HG02973 (cell line): ENCODE measurements at regions not wholly inside any gene's neighbourhood (a gene's known extent, or its start where the extent isn't known, plus 50 kb on each side); places are given as distances from the start of the nearest gene placed in this dataset.

ENCODE experiments used
- ATAC-seq: cut with Tn5 transposase; IDR thresholded peaks from one replicate; pipeline ENCODE4 v1.9.1; 2021; ENCODE audit warnings: moderate library complexity; ENCODE audit not compliant: unreplicated experiment

DNA sequence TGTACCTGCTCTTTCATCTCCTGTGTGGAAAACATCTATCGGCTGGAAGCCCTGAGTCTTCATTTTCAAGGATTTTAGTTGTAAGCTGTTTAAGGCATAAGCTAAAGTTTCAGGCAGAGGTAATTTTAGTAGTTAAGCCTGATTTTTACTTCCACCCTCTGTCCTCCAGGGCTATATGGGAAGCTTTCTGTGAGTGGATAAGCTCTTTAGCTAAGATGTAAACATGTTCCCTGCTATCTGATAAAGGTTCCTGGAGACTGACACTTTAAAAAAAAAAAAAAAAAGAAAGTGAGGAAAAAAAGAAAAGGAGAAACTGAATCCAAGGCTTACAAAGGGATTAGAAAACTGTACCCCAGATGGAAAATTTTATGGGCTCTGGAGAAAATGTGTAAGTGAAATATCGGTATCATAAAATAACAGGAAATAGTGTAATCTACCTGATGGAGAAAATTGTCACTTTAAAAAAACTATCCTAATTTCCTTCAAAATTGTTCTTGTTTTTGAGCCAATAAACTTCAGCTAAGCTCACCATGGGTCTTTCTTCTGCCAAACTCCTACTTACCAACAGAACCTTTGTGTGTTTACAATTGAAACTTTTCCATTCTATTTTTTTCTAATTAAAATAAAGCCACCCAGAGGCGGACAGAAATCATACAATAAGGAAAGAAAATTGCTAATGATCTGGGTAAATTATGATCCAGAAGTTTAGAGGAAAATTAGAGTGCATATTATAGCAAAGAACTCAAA, 180.5 kb downstream of the TGFB2 start:
- no peak for ATAC-seq

DNA sequence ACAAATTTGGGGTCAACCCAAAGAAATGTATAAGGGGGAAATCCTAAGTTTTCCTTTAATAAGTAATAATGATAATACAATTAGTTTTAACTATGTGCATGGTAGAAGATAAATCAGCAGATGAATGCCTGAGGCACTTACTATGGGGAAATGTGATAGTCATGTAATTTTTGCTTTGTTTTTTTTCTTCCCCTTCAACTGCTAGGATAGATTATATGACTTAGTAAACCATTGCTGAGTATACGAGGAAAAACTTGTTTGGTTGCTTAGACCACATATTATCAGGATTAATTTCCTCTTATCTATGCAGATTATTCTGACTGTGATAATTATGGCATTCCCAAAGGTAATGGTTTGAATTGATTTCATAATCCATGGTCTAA, 181.1 kb downstream of the TGFB2 start:
- ATAC-seq = no peak

GRCh38 chr1:218527737-218528136, 182.6 kb downstream of the TGFB2 start:
- no peak for ATAC-seq

DNA sequence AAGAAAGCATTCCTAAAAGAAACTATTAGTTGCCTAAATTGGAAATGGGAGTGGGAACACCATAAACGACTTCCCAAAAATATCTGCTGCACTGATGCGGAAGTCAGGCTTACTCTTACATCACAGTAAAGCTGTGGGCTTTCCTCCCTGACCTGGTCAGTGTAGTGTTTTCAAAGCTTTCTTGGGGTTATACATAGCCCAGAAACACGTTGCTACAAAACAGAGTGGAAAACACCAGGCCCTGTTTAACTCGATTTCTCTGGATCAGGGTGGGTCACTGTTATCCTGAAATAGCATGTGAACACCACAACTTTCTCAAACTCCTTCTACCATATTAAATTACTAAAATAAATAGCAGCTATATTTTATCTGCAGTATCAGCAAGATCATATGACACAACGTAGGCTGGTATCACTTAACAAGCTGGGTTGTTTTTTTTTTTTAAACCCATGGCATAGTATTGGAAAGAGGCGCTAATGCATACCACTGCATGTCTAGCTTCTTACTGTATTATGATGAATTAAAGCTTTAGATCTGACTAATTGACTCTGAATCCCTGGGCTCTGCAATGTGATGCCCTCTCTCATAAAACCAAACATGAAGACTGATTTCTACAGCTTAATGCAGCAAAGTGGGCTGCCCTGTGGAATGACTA, 184.6 kb downstream of the TGFB2 start:
- ATAC-seq = no peak

DNA sequence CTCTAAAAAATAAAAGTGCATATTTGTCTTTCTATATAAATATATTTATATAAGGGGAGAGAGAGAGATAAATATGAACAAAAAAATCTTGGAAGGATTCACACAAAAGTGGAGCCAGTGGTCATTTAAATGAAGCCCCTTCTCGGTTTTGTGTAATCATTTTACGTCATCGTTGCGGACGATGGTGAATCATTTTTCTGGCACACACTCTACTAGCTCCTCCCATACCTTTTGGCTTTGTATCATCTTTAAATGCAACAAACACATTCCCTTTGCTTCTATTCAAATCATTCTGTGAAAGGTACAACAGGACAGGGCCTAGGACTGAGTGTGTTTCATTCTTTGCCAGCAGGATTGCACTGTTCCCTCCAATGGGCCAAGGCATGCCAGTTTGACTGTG, 186.8 kb downstream of the TGFB2 start:
- no peak for ATAC-seq

DNA sequence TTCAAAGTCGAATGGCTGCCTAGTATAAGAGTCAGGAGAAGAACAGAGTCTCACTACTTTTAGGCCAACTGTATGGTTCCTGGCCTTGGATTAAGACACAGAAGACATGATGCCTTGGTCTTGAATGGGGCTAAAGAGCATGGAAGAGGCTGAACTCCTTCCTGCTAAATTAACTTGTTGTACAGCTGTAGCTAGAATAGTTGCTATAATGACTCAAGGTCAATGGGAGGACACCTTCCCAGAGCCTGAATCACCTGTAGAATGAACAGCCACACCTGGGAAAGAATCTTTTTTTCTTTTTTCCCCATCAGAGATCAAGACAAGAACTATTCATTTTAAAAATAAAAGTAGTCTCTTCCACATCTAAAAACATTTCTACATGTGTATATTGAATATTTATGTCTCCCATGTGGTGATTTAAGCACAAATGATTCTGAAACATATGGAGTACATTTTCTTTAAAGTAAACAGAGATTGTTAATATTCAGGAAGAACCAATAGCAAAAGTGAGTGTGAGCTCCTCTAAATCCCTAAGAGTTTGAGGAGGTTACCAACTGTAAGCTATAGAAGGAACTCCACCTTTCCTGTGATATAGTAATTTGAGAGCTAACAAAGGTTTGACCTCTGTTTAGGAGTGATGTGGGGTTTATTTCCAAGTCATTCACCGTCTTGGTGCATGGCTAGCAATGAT, 191.3 kb downstream of the TGFB2 start:
- ATAC-seq = no peak

GRCh38 chr1:218537122-218537913, 192.2 kb downstream of the TGFB2 start:
- no peak for ATAC-seq

DNA sequence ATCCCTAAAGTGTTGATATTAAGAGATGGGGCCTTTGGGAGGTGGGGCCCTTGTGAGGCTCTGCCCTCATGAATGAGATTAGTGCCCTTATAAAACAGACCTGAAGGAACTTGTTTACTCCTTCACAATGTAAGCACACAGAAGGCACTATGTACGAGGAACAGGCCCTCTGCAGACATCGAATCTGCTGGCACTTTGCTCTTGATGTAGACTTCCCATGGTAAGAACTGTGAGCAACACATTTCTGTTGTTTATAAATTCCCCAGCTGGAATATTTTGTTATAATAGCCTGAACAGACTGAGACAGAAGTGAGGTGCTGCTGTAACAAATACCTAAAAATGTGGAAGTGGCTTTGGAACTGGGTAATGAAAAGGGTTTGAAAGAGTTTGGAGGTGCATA, 193.2 kb downstream of the TGFB2 start:
- ATAC-seq = no peak

DNA sequence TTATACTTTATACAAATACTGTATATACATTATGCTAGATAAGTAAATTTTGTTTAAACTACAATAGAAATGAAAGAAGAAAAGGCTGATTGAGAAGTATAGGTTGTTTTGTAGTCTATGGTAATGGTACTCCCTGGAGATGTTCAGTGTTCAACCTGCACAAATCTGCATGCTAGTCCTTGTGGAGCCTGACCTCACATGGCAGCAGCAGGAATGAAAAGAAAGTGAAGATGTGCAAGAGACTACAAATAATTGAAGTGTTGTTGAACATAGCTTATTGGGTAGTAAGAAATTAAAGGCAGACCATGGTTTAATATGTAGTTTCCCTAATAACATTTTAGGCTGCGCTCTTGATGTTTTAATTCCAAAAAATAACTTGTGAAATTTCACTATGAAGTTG, 201.2 kb downstream of the TGFB2 start:
- ATAC-seq = no peak

DNA sequence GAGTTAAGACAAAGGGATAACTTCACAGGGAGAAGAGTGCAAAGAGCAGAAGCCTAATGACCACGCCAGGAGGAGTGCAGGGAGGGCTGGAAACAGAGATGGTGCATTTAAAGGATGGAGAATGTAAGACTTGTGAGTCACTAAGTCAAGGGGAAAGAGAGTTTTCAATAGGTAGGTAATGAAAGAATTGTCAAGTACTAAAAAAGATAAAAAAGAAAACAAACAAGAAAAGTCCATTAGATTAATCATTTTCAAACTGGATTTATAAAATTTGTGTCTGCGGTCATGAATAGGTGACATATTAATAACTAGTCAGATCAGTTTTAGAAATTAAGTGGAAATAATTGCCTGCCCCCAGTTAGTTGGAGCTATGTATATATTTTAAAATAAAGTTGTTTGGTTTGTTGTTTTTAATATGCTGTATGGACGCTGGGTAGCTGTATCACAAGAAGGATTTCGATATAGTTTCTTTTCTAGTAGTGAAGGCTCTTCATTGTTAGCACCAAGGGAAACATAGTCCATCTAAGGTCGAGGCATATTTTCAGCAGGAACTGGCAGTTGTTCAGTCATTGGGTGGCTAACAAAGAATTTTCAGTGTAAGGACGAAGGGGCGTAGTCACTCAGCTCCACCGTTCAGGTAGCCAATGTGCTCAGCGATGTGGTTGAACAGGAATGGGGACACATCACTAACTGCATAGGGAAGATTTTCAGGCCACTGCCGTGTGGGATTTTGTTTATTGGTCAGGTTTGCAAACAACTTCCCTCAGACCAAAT, 203.0 kb downstream of the TGFB2 start:
- no peak for ATAC-seq

DNA sequence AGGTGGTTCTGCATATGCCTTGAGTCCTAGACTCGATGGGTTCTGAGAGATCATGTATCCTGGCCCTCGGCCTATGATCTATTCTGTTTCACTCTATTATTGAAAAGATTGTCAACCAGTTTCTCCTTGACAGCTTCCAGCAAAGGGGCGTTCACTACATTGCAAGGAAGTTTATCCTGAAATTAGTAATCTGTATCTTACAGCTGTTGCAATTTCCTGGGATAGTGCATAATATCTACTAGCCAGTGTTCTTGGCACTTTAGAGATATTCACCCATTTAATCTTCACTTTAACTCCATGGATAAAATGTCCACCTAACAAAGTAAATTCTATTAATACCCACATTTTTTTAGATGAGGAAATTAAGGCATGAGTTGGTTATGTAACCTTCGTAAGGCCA, 203.6 kb downstream of the TGFB2 start:
- ATAC-seq = no peak

- no peak for ATAC-seq
Observed at GRCh38 chr1:218553197-218553596, 208.1 kb downstream of the TGFB2 start.

GRCh38 chr1:218556016-218556415, 210.9 kb downstream of the TGFB2 start:
- no peak for ATAC-seq

GRCh38 chr1:218557731-218558130, 212.6 kb downstream of the TGFB2 start:
- no peak for ATAC-seq

- ATAC-seq = no peak
Observed at GRCh38 chr1:218558271-218558810, 213.2 kb downstream of the TGFB2 start.

- no peak for ATAC-seq
Observed at GRCh38 chr1:218565377-218565776, 220.2 kb downstream of the TGFB2 start.

GRCh38 chr1:218568962-218569550, 223.9 kb downstream of the TGFB2 start:
- no peak for ATAC-seq

- no peak for ATAC-seq
Observed at GRCh38 chr1:218570456-218570855, 225.3 kb downstream of the TGFB2 start.

- ATAC-seq = no peak
Observed at GRCh38 chr1:218571491-218571890, 226.4 kb downstream of the TGFB2 start.

GRCh38 chr1:218572050-218572449, 226.9 kb downstream of the TGFB2 start:
- ATAC-seq = no peak
